Kasumi-1 (cell line): ENCODE measurements at regions not wholly inside any gene's neighbourhood (a gene's known extent, or its start where the extent isn't known, plus 50 kb on each side); places are given as distances from the start of the nearest gene placed in this dataset.

ENCODE experiments used
- DNase-seq, 2 experiments: peaks; one replicate each; lab custom pipeline; 2025; lab: John Stamatoyannopoulos, UW

GRCh38 chr1:172887162-172887561 is 163.6 kb downstream of the TNFSF18 start:
- no peak for DNase-seq

GRCh38 chr1:172893146-172893841 is 157.4 kb downstream of the TNFSF18 start:
- DNase-seq: no peak

DNA sequence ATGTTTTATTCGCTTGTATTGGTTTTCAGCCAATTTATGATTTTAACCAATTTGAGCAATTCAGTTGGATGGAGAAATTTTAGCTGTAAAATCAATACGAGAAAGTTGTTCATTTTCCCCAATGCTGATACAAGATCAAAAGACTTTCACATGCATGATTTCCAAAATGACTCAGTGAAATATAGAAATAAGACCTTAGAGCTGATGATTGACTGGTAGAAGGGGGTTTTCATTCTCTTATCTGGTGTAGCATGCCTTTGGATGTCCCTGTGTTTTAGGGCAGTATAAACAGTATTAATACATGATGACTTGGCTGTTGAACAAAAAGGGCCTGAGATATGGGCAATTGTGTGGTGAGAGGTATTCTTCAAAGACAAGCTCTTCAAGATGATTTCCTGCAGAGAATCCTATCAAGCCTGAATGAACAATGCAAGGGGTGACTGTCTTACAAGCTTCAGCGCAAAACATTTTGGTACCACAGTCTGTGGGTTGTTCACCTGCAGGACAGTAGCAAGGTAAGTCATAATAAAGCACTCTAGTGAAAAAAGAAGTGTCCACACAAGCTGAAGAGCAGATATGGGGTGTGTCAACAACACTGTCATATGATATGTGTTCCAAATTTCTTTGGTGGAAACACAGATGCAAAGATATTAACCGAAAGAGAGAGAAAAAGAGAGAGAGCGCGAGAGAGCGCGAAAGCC is 156.2 kb downstream of the TNFSF18 start:
- DNase-seq: no peak

DNA sequence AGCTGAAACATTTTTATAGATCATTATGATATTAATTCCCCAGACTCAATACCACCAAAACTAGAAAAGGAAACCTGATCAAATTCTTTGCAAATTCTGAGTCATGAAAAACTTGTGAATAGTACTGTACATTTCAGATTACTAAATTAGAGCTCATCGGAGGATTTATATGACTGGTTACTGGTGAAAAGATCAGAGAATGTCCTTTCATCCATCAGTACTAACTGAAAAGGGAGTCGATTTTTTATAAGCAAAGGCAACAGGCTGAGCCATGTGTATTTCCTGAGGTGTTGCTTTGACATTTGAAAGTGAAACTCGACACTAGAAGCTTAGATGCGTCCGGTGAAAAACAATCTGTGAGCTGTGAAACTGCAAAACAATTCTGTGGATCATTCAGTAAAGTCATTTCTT is 155.7 kb downstream of the TNFSF18 start:
- no peak for DNase-seq

DNA sequence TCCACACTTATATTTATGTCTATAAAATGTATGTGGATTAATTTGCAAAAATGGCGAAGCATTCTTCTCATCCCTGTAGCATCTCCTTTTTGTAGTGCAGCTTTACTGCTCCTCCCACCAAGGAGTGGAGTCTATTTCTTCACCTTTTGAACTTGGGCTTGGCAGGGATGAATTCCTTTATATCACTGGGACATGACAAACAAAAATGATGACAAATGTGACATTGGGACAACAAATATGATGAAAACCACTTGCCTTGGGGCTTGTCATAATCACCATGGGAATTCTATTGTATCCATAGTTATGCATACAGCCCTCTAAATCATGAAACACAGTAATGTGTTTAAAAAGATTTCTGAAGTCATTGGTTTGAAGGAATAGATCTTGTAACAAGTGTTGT is 155.0 kb downstream of the TNFSF18 start:
- no peak for DNase-seq

- DNase-seq: no peak
Measured at GRCh38 chr1:172897738-172898137, 153.0 kb downstream of the TNFSF18 start.

DNA sequence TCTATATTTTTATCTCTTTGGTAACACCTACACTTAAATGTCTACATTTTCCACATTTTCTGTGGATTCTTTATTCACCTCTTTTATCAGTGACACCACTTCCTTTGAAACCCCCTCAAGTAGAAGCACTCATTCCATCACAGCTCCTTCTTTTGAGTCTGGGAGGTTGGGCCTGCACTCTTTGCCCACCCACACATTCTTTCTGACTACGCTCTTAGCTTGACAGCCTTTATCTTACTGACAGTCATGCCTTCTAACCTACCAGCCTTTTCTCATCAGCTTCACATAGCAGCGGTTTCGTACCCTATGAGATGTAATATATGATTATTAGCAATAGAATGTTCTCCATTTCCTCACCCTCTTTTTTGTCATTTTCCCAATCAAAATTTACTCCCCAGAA is 151.9 kb downstream of the TNFSF18 start:
- DNase-seq: no peak

GRCh38 chr1:172900376-172900997 is 150.3 kb downstream of the TNFSF18 start:
- DNase-seq: peak; percentile 64 to 85

DNA sequence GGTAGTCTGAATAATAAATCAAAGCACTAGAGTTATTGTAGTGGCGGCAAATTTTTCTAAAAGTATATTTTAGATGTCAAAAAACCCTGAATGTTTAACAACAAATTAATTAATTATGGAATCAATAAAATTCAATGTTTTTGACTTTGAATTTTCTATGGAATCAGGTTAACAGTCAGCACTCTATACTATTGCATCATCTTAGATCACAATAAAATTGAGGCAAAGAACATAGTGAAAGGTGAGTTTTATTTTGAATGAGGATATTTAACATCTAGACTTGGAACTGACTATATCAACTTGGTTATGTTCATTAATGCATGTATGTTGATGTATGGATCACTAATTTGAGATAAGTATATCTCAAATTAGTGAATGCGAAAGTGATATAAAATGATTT is 148.5 kb downstream of the TNFSF18 start:
- DNase-seq: no peak

- no peak for DNase-seq
Measured at GRCh38 chr1:172902861-172903381, 147.8 kb downstream of the TNFSF18 start.

GRCh38 chr1:172903581-172904220 is 147.0 kb downstream of the TNFSF18 start:
- DNase-seq: no peak

GRCh38 chr1:172905452-172905851 is 145.3 kb downstream of the TNFSF18 start:
- DNase-seq: no peak

DNA sequence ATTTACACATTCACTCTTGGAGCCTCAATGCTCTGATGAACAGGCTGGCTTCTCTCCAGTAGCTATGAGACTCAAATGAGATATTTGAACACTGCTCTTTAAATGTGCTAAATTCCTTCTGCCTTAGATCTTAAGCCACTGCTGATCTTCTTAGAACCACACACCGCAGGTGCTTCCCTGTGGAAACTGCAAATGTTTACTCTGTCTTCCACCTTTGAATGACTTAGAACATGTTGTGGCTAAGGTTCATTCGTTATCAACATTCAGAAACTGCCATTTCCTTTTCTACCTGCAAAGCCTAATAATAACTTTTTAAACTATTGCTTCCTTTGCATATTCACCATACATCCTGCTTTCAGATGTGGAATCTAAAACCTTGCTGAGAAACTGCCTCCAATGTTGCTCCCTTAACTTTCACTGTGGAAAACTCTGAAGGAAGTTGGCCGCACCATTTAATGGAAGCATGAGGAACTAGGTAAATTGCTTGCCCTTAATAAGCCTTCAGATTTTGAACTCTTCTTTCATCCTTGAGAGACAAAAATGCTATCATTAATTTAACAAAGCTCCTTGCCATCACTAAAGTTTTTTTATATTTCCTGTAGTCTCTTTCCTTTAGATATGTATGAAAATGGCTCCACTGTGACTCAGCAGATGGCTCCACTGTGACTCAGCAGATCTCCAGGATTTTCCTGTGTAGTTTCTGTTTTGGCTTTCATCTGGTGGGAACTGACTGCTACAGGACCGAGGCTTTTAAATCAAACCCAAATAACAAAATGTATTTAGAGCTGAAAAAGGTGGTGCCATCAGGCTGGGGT is 143.8 kb downstream of the TNFSF18 start:
- peak; percentile 16 to 24 for DNase-seq

- no peak for DNase-seq
Measured at GRCh38 chr1:172907834-172908326, 142.9 kb downstream of the TNFSF18 start.

DNA sequence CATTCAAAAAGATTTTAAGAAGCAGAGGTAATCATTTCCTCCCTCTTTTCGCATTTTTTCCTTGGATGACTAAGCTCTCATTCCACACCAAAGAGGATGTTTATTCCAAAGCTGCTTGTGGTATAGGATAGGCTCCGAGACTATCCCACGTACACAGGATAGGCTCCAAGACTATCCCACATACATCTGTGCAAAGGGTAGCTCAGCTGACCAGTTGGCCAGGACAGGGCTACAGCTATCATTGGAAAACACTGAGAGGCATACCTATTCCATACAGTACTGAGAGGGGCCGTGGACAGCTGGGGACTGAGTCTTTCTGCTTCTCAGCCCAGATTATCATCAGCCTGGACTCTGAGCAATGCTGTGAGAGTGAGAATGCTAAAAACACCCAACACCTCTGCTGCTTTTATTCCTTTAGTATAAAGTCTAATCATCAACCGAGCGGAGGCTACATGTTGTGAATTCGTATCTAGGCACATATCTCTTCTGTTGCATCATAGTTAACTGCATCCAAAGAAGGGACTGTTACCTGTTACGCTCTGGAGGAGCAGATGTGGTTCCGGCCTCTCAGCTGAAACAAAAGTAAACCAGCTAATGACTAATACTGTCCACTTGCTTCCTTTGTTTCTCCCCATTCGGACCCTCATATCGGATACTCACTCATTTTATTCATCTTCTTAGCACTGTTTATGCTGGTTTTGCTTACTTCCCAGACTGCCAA is 141.0 kb downstream of the TNFSF18 start:
- DNase-seq: no peak

DNA sequence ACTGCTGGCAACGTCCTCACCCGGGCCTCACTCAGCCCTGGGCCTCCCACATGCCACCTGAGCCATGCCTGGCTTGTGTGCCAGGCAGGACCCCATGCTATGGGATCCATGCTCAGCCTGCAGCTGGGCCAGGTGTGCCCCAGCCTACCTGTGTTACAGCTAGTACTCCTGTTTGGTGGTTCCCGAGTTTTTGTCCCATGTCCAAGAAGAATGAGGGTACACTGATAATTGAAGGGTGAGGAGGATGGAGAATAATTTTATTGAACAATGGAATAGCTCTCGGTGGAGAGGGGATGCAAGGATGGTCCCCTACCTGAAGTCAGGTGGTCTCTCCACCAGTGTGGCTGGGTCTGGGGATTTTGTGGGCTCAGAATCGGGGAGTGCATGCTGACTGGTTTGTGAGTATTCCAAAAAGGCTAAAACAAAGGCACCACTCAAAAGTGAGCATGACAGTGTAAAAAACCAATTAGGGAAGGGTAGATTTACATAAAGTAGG is 137.9 kb downstream of the TNFSF18 start:
- no peak for DNase-seq

DNA sequence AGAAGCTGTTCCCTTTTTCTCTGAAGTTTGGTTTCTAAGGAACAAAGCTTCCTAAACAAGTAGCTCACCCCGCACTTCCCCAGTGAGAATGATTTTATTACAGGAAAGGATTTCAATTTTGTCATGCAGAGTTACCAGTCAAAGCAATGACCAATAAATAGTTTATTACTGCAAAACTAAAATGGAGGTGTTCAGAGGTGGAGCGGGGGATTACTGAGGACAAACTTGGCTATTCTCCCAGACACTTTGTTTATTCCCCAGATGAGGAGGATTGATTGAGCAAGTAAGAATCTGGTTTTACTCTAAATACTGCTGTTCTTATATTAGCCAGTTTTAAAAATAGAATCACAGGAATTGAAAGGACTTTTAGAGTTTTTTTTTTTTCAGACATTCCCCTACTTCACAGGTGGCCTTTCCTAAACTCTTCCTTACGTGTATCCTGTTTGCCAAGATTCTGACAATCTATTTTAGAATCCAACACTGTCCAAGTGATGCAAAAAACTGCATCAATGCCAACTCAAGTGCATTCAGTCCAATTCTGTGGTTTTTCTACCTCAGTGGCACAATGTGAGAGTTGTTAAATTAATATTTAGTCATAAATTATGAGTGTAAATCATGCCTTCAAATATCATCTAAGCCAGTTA is 136.1 kb downstream of the TNFSF18 start:
- DNase-seq: no peak

DNA sequence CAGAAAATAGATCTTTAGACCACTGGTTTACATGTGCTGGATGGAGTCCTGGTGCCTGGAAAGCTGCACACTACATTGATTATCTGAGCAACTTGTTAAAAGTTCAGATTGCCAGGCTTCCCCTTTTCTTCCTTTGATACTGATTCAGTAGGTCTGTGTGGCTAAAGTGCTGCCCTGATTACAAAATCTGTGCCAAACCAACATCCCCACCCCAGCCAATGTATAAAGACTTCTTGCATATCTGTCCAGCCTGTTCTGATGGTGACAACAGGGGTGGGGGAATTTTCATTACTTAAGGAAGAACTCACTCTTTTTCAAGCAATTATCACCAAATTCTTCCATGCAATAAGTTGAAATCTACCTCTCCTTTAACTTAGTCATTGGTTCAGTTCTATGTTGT is 135.5 kb downstream of the TNFSF18 start:
- DNase-seq: no peak

GRCh38 chr1:172916116-172916515 is 134.6 kb downstream of the TNFSF18 start:
- DNase-seq: no peak

- no peak for DNase-seq
Measured at GRCh38 chr1:172917972-172918371, 132.8 kb downstream of the TNFSF18 start.
